ENCODE measurements at regions not wholly inside any gene's neighbourhood (a gene's known extent, or its start where the extent isn't known, plus 50 kb on each side); places are given as distances from the start of the nearest gene placed in this dataset.

- no CpG with 5 or more reads among the region's 2 CpGs for WGBS (ENCODE audit: insufficient coverage)
- no peak overlapping the region for H3K27ac ChIP-seq (ENCODE audit: low read length)
Observed at GRCh38 chr7:18228686-18229085, 201.0 kb upstream of the PRPS1L1 start.

GRCh38 chr7:18230271-18230670 lies 202.6 kb upstream of the PRPS1L1 start:
- H3K27ac Mint-ChIP-seq, result no peak overlapping the region
- ChIA-PET POLR2A (interaction anchor here in 1 of 2 donors (0.6 kb wide), 1 partner anchor 17 kb away, joined by 3 read pairs; no protein-coding TSS in a partner anchor), CTCF (interaction anchor here in 1 of 2 donors (0.8 kb wide), 1 partner anchor 13 kb away, joined by 3 read pairs; no protein-coding TSS in a partner anchor)
- no peak overlapping the region for H3K4me3 ChIP-seq (ENCODE audit: control insufficient read depth in 1 of 2, extremely low read depth in 1 of 2, low read length in 1 of 2)
- H3K27me3 ChIP-seq (replicated peaks in 1 of 2; ENCODE audit: control insufficient read depth in 2 of 2, extremely low read depth in 1 of 2, insufficient read depth in 2 of 2, low read length in 1 of 2), result no peaks in the 10 kb centered on the region
- no peaks in the 10 kb centered on the region for H3K36me3 ChIP-seq (ENCODE audit: control insufficient read depth in 2 of 2, extremely low read depth in 1 of 2, insufficient read depth in 1 of 2, low read length in 1 of 2)
- DNase-seq (no peak), ATAC-seq (replicated peaks in 1 of 4) (no peak)
- no peaks in the 10 kb centered on the region for H3K9me3 Mint-ChIP-seq
- 85% methylated on average over 7 of the region's 8 CpGs for WGBS (ENCODE audit: insufficient coverage)
- H3K4me1 ChIP-seq (ENCODE audit: control insufficient read depth in 1 of 2, extremely low read depth in 1 of 2, insufficient read depth in 2 of 2, low read length in 2 of 2), result no peaks in the 10 kb centered on the region
- H3K4me1 Mint-ChIP-seq, result no peaks in the 10 kb centered on the region
- H3K27me3 Mint-ChIP-seq, result no peaks in the 10 kb centered on the region
- no peak overlapping the region for H3K27ac ChIP-seq (ENCODE audit: low read length)
- no peaks in the 10 kb centered on the region for H3K9me3 ChIP-seq
- H3K36me3 Mint-ChIP-seq, result no peaks in the 10 kb centered on the region
- H3K4me3 Mint-ChIP-seq, result no peak overlapping the region

More at GRCh38 chr7:18228686-18229085, 201.0 kb upstream of the PRPS1L1 start:
- ATAC-seq (replicated peaks in 1 of 4), result no peak
- Histone ChIP-seq H3K4me3 (ENCODE audit: control insufficient read depth in 1 of 2, extremely low read depth in 1 of 2, low read length in 1 of 2) (no peak overlapping the region), H3K4me1 (ENCODE audit: control insufficient read depth in 1 of 2, extremely low read depth in 1 of 2, insufficient read depth in 2 of 2, low read length in 2 of 2) (no peaks in the 10 kb centered on the region), H3K27me3 (replicated peaks in 1 of 2; ENCODE audit: control insufficient read depth in 2 of 2, extremely low read depth in 1 of 2, insufficient read depth in 2 of 2, low read length in 1 of 2) (no peaks in the 10 kb centered on the region), H3K9me3 (no peaks in the 10 kb centered on the region), H3K36me3 (ENCODE audit: control insufficient read depth in 2 of 2, extremely low read depth in 1 of 2, insufficient read depth in 1 of 2, low read length in 1 of 2) (no peaks in the 10 kb centered on the region)
- no peaks in the 10 kb centered on the region for H3K36me3 Mint-ChIP-seq
- H3K4me1 Mint-ChIP-seq, result no peaks in the 10 kb centered on the region
- no peaks in the 10 kb centered on the region for H3K9me3 Mint-ChIP-seq
- H3K27me3 Mint-ChIP-seq, result no peaks in the 10 kb centered on the region
- no peak overlapping the region for H3K27ac Mint-ChIP-seq
- ChIA-PET POLR2A (no interaction called here), CTCF (no interaction called here)
- DNase-seq, result no peak
- H3K4me3 Mint-ChIP-seq, result no peak overlapping the region

- WGBS (ENCODE audit: insufficient coverage), result no CpG with 5 or more reads among the region's 4 CpGs
- H3K36me3 ChIP-seq (ENCODE audit: control insufficient read depth in 2 of 2, extremely low read depth in 1 of 2, insufficient read depth in 1 of 2, low read length in 1 of 2), result no peaks in the 10 kb centered on the region
- ATAC-seq (replicated peaks in 1 of 4), result no peak
- H3K4me3 ChIP-seq (ENCODE audit: control insufficient read depth in 1 of 2, extremely low read depth in 1 of 2, low read length in 1 of 2), result no peak overlapping the region
- no peaks in the 10 kb centered on the region for H3K9me3 Mint-ChIP-seq
- peaks cover 0 to 3% of the 10 kb centered on the region in 2 experiments for H3K27me3 ChIP-seq (replicated peaks in 1 of 2; ENCODE audit: control insufficient read depth in 2 of 2, extremely low read depth in 1 of 2, insufficient read depth in 2 of 2, low read length in 1 of 2)
- DNase-seq, result no peak
- H3K27ac Mint-ChIP-seq, result no peak overlapping the region
- H3K36me3 Mint-ChIP-seq, result no peaks in the 10 kb centered on the region
- H3K4me1 Mint-ChIP-seq, result no peaks in the 10 kb centered on the region
- ChIA-PET POLR2A (no interaction called here), CTCF (no interaction called here)
- H3K4me1 ChIP-seq (ENCODE audit: control insufficient read depth in 1 of 2, extremely low read depth in 1 of 2, insufficient read depth in 2 of 2, low read length in 2 of 2), result no peaks in the 10 kb centered on the region
- H3K9me3 ChIP-seq, result no peaks in the 10 kb centered on the region
- no peak overlapping the region for H3K27ac ChIP-seq (ENCODE audit: low read length)
- no peak overlapping the region for H3K4me3 Mint-ChIP-seq
- H3K27me3 Mint-ChIP-seq, result no peaks in the 10 kb centered on the region
Observed at GRCh38 chr7:18231854-18232253, 204.2 kb upstream of the PRPS1L1 start.

- Mint-ChIP-seq H3K27me3 (no peaks in the 10 kb centered on the region), H3K9me3 (no peaks in the 10 kb centered on the region), H3K4me3 (no peak overlapping the region), H3K4me1 (no peaks in the 10 kb centered on the region), H3K27ac (no peak overlapping the region), H3K36me3 (no peaks in the 10 kb centered on the region)
- Histone ChIP-seq H3K4me1 (ENCODE audit: control insufficient read depth in 1 of 2, extremely low read depth in 1 of 2, insufficient read depth in 2 of 2, low read length in 2 of 2) (no peaks in the 10 kb centered on the region), H3K4me3 (ENCODE audit: control insufficient read depth in 1 of 2, extremely low read depth in 1 of 2, low read length in 1 of 2) (no peak overlapping the region), H3K27me3 (replicated peaks in 1 of 2; ENCODE audit: control insufficient read depth in 2 of 2, extremely low read depth in 1 of 2, insufficient read depth in 2 of 2, low read length in 1 of 2) (peaks cover 0 to 5% of the 10 kb centered on the region in 2 experiments), H3K9me3 (no peaks in the 10 kb centered on the region), H3K36me3 (ENCODE audit: control insufficient read depth in 2 of 2, extremely low read depth in 1 of 2, insufficient read depth in 1 of 2, low read length in 1 of 2) (no peaks in the 10 kb centered on the region), H3K27ac (ENCODE audit: low read length) (no peak overlapping the region)
- DNase-seq, result no peak
- WGBS (ENCODE audit: insufficient coverage), result no CpG with 5 or more reads among the region's 2 CpGs
- ChIA-PET CTCF (no interaction called here), POLR2A (no interaction called here)
- no peak for ATAC-seq (replicated peaks in 1 of 4)
Observed at GRCh38 chr7:18234519-18234918, 206.9 kb upstream of the PRPS1L1 start.

GRCh38 chr7:18235819-18236218 lies 208.2 kb upstream of the PRPS1L1 start:
- Histone ChIP-seq H3K27ac (ENCODE audit: low read length) (no peak overlapping the region), H3K4me1 (ENCODE audit: control insufficient read depth in 1 of 2, extremely low read depth in 1 of 2, insufficient read depth in 2 of 2, low read length in 2 of 2) (no peaks in the 10 kb centered on the region), H3K4me3 (ENCODE audit: control insufficient read depth in 1 of 2, extremely low read depth in 1 of 2, low read length in 1 of 2) (no peak overlapping the region), H3K27me3 (replicated peaks in 1 of 2; ENCODE audit: control insufficient read depth in 2 of 2, extremely low read depth in 1 of 2, insufficient read depth in 2 of 2, low read length in 1 of 2) (peaks cover 0 to 5% of the 10 kb centered on the region in 2 experiments), H3K36me3 (ENCODE audit: control insufficient read depth in 2 of 2, extremely low read depth in 1 of 2, insufficient read depth in 1 of 2, low read length in 1 of 2) (no peaks in the 10 kb centered on the region), H3K9me3 (no peaks in the 10 kb centered on the region)
- no peak for ATAC-seq (replicated peaks in 1 of 4)
- CTCF ChIA-PET, result no interaction called here
- peaks cover 0 to 3% of the 10 kb centered on the region in 2 donors for H3K27me3 Mint-ChIP-seq
- no peak overlapping the region for H3K27ac Mint-ChIP-seq
- WGBS (ENCODE audit: insufficient coverage), result no CpG with 5 or more reads among the region's 2 CpGs
- no peaks in the 10 kb centered on the region for H3K4me1 Mint-ChIP-seq
- DNase-seq, result no peak
- H3K36me3 Mint-ChIP-seq, result no peaks in the 10 kb centered on the region
- POLR2A ChIA-PET, result no interaction called here
- H3K9me3 Mint-ChIP-seq, result no peaks in the 10 kb centered on the region
- no peak overlapping the region for H3K4me3 Mint-ChIP-seq

GRCh38 chr7:18239212-18239611 lies 211.6 kb upstream of the PRPS1L1 start:
- Mint-ChIP-seq H3K9me3 (no peaks in the 10 kb centered on the region), H3K27ac (no peak overlapping the region), H3K4me1 (no peaks in the 10 kb centered on the region), H3K27me3 (peaks cover 0 to 3% of the 10 kb centered on the region in 2 donors), H3K36me3 (no peaks in the 10 kb centered on the region), H3K4me3 (no peak overlapping the region)
- ChIA-PET CTCF (no interaction called here), POLR2A (no interaction called here)
- DNase-seq, result no peak
- no peaks in the 10 kb centered on the region for H3K9me3 ChIP-seq
- H3K4me1 ChIP-seq (ENCODE audit: control insufficient read depth in 1 of 2, extremely low read depth in 1 of 2, insufficient read depth in 2 of 2, low read length in 2 of 2), result no peaks in the 10 kb centered on the region
- 17% methylated on average over 1 of the region's 3 CpGs for WGBS (ENCODE audit: insufficient coverage)
- H3K27me3 ChIP-seq (replicated peaks in 1 of 2; ENCODE audit: control insufficient read depth in 2 of 2, extremely low read depth in 1 of 2, insufficient read depth in 2 of 2, low read length in 1 of 2), result peaks cover 0 to 5% of the 10 kb centered on the region in 2 experiments
- ATAC-seq (replicated peaks in 1 of 4), result no peak
- no peak overlapping the region for H3K27ac ChIP-seq (ENCODE audit: low read length)
- no peak overlapping the region for H3K4me3 ChIP-seq (ENCODE audit: control insufficient read depth in 1 of 2, extremely low read depth in 1 of 2, low read length in 1 of 2)
- H3K36me3 ChIP-seq (ENCODE audit: control insufficient read depth in 2 of 2, extremely low read depth in 1 of 2, insufficient read depth in 1 of 2, low read length in 1 of 2), result no peaks in the 10 kb centered on the region

GRCh38 chr7:18241543-18242231 lies 214.0 kb upstream of the PRPS1L1 start:
- Mint-ChIP-seq H3K36me3 (no peaks in the 10 kb centered on the region), H3K4me1 (no peaks in the 10 kb centered on the region), H3K9me3 (peaks cover 0 to 6% (median 3%) of the 10 kb centered on the region in 3 donors), H3K4me3 (no peak overlapping the region), H3K27ac (no peak overlapping the region), H3K27me3 (peaks cover 2 to 3% of the 10 kb centered on the region in 2 donors)
- no CpG with 5 or more reads among the region's 3 CpGs for WGBS (ENCODE audit: insufficient coverage)
- Histone ChIP-seq H3K27me3 (replicated peaks in 1 of 2; ENCODE audit: control insufficient read depth in 2 of 2, extremely low read depth in 1 of 2, insufficient read depth in 2 of 2, low read length in 1 of 2) (peaks cover 0 to 3% of the 10 kb centered on the region in 2 experiments), H3K27ac (ENCODE audit: low read length) (no peak overlapping the region), H3K36me3 (ENCODE audit: control insufficient read depth in 2 of 2, extremely low read depth in 1 of 2, insufficient read depth in 1 of 2, low read length in 1 of 2) (no peaks in the 10 kb centered on the region), H3K9me3 (no peaks in the 10 kb centered on the region), H3K4me3 (ENCODE audit: control insufficient read depth in 1 of 2, extremely low read depth in 1 of 2, low read length in 1 of 2) (no peak overlapping the region), H3K4me1 (ENCODE audit: control insufficient read depth in 1 of 2, extremely low read depth in 1 of 2, insufficient read depth in 2 of 2, low read length in 2 of 2) (no peaks in the 10 kb centered on the region)
- ChIA-PET CTCF (no interaction called here), POLR2A (no interaction called here)
- DNase-seq (no peak), ATAC-seq (replicated peaks in 1 of 4) (no peak)
